Stomach (tissue), 4 donors: ENCODE measurements at regions not wholly inside any gene's neighbourhood (a gene's known extent, or its start where the extent isn't known, plus 50 kb on each side); places are given as distances from the start of the nearest gene placed in this dataset.
"Not testable (repeated sequence)": the region's sequence is repeated elsewhere in the genome, so short reads cannot be mapped to it uniquely, and the experiment has no call there.

Source experiments
- CTCF ChIP-seq, 7 experiments: fragments of 450-650 bp in 4 of 7; fragments of 200-600 bp in 3 of 7; sonication (generic) in 3 of 7; IDR thresholded peaks; one replicate each; pipeline ENCODE4 v1.5.1; 2016 to 2019; ENCODE audit warnings: antibody characterized with exemption in 7 of 7, control low read depth in 2 of 7, mild to moderate bottlenecking in 1 of 7
- EP300 ChIP-seq: sonication (generic); formaldehyde crosslinking; IDR thresholded peaks from one replicate; pipeline ENCODE4 v1.6.1; 2017; ENCODE audit warnings: antibody characterized with exemption
- POLR2AphosphoS5 ChIP-seq, 3 donors: sonication (generic); formaldehyde crosslinking; IDR thresholded peaks; one replicate each; pipeline ENCODE4 v1.6.1; 2016; ENCODE audit warnings: antibody characterized with exemption in 3 of 3

GRCh38 chr18:66892388-66892787 is 288.5 kb upstream of the CDH19 start:
- not testable (repeated sequence) for TF ChIP-seq EP300; CTCF (IDR thresholded peaks at IDR 0.05); POLR2AphosphoS5 (IDR thresholded peaks at IDR 0.05)
